H1 (cell line): ENCODE measurements at regions not wholly inside any gene's neighbourhood (a gene's known extent, or its start where the extent isn't known, plus 50 kb on each side); places are given as distances from the start of the nearest gene placed in this dataset.

Experiments used
- CTCF ChIA-PET: fragments of 300-600 bp; sonication (Branson Sonifier 250); formaldehyde crosslinking; loops from one replicate; lab custom pipeline; 2021; ENCODE audit not compliant: partially characterized antibody; lab: Charles Lee
- POLR2A ChIA-PET: fragments of 300-600 bp; sonication (Branson Sonifier 250); formaldehyde crosslinking; loops from one replicate; lab custom pipeline; 2021; ENCODE audit warnings: inconsistent platforms; ENCODE audit not compliant: partially characterized antibody; lab: Charles Lee
- DNase-seq, 2 experiments: peaks; one replicate each; pipeline versions ENCODE4 v3.0.0 to v3.0.0-alpha.2; 2010 to 2022; ENCODE audit warnings: low spot score in 2 of 2, low read depth in 1 of 2, mixed read lengths in 1 of 2
- FAIRE-seq: peaks from 2 replicates; lab custom pipeline; 2011; peaks lifted over from hg19 to GRCh38; lab: Jason Lieb, UNC
- H2AFZ ChIP-seq: 2 replicates; pipeline ENCODE4 v1.8.1; 2012; ENCODE audit warnings: low read length, inconsistent platforms
- H2AK5ac ChIP-seq: 2 replicates; pipeline ENCODE4 v1.6.1; 2013; ENCODE audit warnings: low read depth, low read length
- H2BK120ac ChIP-seq: replicated peaks from 2 replicates; pipeline ENCODE3; 2013; ENCODE audit warnings: low read depth, low read length, inconsistent platforms
- H2BK12ac ChIP-seq: 2 replicates; pipeline ENCODE4 v1.6.1; 2013; ENCODE audit warnings: low read depth, low read length
- H2BK15ac ChIP-seq: 2 replicates; pipeline ENCODE4 v1.6.1; 2013; ENCODE audit warnings: low read length
- H2BK20ac ChIP-seq: 2 replicates; pipeline ENCODE4 v1.6.1; 2013; ENCODE audit warnings: low read length
- H2BK5ac ChIP-seq: 2 replicates; pipeline ENCODE4 v1.6.1; 2013; ENCODE audit warnings: low read depth, low read length
- H3K14ac ChIP-seq: 2 replicates; pipeline ENCODE4 v1.6.1; 2013; ENCODE audit warnings: inconsistent platforms; ENCODE audit not compliant: insufficient read length
- H3K18ac ChIP-seq: 2 replicates; pipeline ENCODE4 v1.6.1; 2013; ENCODE audit warnings: low read length; ENCODE audit errors: extremely low read depth
- H3K23ac ChIP-seq: 2 replicates; pipeline ENCODE4 v1.6.1; 2013; ENCODE audit warnings: inconsistent platforms; ENCODE audit not compliant: insufficient read length
- H3K23me2 ChIP-seq: 2 replicates; pipeline ENCODE4 v1.6.1; 2013; ENCODE audit warnings: low read depth, low read length
- H3K27ac ChIP-seq: 2 replicates; pipeline ENCODE4 v1.6.1; 2011; ENCODE audit warnings: low read depth, low read length, inconsistent platforms
- H3K27me3 ChIP-seq, 4 experiments: replicated peaks in 1 of 4; 1 replicate in 1 of 4; 2 replicates in 3 of 4; pipeline versions ENCODE4 v1.6.1 to v1.8.1; 2011 to 2013; ENCODE audit warnings: low read length in 3 of 4, mild to moderate bottlenecking in 3 of 4, inconsistent platforms in 2 of 4, mixed read lengths in 2 of 4, moderate library complexity in 1 of 4; ENCODE audit not compliant: control insufficient read depth in 3 of 4, insufficient read depth in 3 of 4; ENCODE audit errors: extremely low read depth in 1 of 4
- H3K36me3 ChIP-seq, 4 experiments: 2 replicates each; pipeline versions ENCODE4 v1.6.1 to v1.8.1; 2011 to 2013; ENCODE audit warnings: mild to moderate bottlenecking in 4 of 4, low read length in 3 of 4, moderate library complexity in 2 of 4, control low read depth in 1 of 4, inconsistent platforms in 1 of 4; ENCODE audit not compliant: insufficient read depth in 4 of 4, control insufficient read depth in 2 of 4
- H3K4ac ChIP-seq: replicated peaks from 2 replicates; pipeline ENCODE3; 2013; ENCODE audit warnings: low read length, low read depth, mixed read lengths, inconsistent platforms; ENCODE audit not compliant: insufficient read length
- H3K4me1 ChIP-seq, 4 experiments: replicated peaks in 1 of 4; 1 replicate in 1 of 4; 2 replicates in 3 of 4; pipeline versions ENCODE4 v1.6.1 to v1.8.1; 2011 to 2013; ENCODE audit warnings: low read length in 3 of 4, inconsistent platforms in 2 of 4, mixed read lengths in 1 of 4; ENCODE audit not compliant: insufficient read depth in 4 of 4, control insufficient read depth in 3 of 4
- H3K4me2 ChIP-seq, 2 experiments: 2 replicates each; pipeline versions ENCODE4 v1.6.1 to v1.8.1; 2011 to 2013; ENCODE audit warnings: low read depth in 2 of 2, low read length in 2 of 2, control low read depth in 1 of 2, inconsistent platforms in 1 of 2, mild to moderate bottlenecking in 1 of 2; ENCODE audit not compliant: insufficient read depth in 1 of 2
- H3K4me3 ChIP-seq, 4 experiments: fragments of 200-600, 300-600 bp in 1 of 4; sonication (generic), shearing (Covaris generic), sonication (Bioruptor Twin) in 1 of 4; 2 replicates each; pipeline versions ENCODE4 v1.5.1 to v1.8.1; 2011 to 2016; ENCODE audit warnings: low read length in 4 of 4, low read depth in 3 of 4, control low read depth in 2 of 4, inconsistent platforms in 2 of 4, mild to moderate bottlenecking in 2 of 4, mixed read lengths in 1 of 4, moderate library complexity in 1 of 4; ENCODE audit not compliant: insufficient read depth in 2 of 4; ENCODE audit errors: extremely low read depth in 1 of 4
- H3K56ac ChIP-seq: replicated peaks from 2 replicates; pipeline ENCODE3; 2013; ENCODE audit warnings: low read depth, mild to moderate bottlenecking, mixed read lengths, low read length, inconsistent platforms; ENCODE audit not compliant: insufficient read length
- H3K79me1 ChIP-seq: 2 replicates; pipeline ENCODE4 v1.6.1; 2013; ENCODE audit warnings: low read depth, low read length, control low read depth
- H3K79me2 ChIP-seq, 2 experiments: 2 replicates each; pipeline versions ENCODE4 v1.6.1 to v1.8.1; 2012 to 2013; ENCODE audit warnings: low read length in 2 of 2, mild to moderate bottlenecking in 2 of 2, inconsistent platforms in 1 of 2; ENCODE audit not compliant: insufficient read depth in 2 of 2, control insufficient read depth in 1 of 2
- H3K9ac ChIP-seq, 4 experiments: replicated peaks in 1 of 4; 1 replicate in 1 of 4; 2 replicates in 3 of 4; pipeline versions ENCODE4 v1.6.1 to v1.8.1; 2011 to 2013; ENCODE audit warnings: low read depth in 3 of 4, low read length in 3 of 4, control low read depth in 2 of 4, mild to moderate bottlenecking in 2 of 4, moderate library complexity in 2 of 4, inconsistent platforms in 1 of 4; ENCODE audit errors: extremely low read depth in 1 of 4
- H3K9me3 ChIP-seq, 2 experiments: 2 replicates each; pipeline versions ENCODE4 v1.6.1 to v1.8.1; 2012 to 2013; ENCODE audit warnings: mild to moderate bottlenecking in 2 of 2, moderate library complexity in 2 of 2, control low read depth in 1 of 2, inconsistent platforms in 1 of 2, low read depth in 1 of 2, low read length in 1 of 2, mixed read lengths in 1 of 2; ENCODE audit not compliant: insufficient read depth in 2 of 2
- H4K20me1 ChIP-seq, 2 experiments: replicated peaks in 1 of 2; 2 replicates each; pipeline versions ENCODE3 to v1.8.1; 2011 to 2013; ENCODE audit warnings: inconsistent platforms in 2 of 2, low read length in 2 of 2, mild to moderate bottlenecking in 1 of 2; ENCODE audit not compliant: insufficient read depth in 2 of 2, control insufficient read depth in 1 of 2
- H4K5ac ChIP-seq: 2 replicates; pipeline ENCODE4 v1.6.1; 2013; ENCODE audit warnings: low read length, low read depth, mixed read lengths, inconsistent platforms; ENCODE audit not compliant: insufficient read length
- H4K8ac ChIP-seq: 2 replicates; pipeline ENCODE4 v1.8.0; 2013; ENCODE audit warnings: mild to moderate bottlenecking, moderate library complexity, low read length, inconsistent platforms; ENCODE audit not compliant: insufficient read depth; ENCODE audit errors: extremely low read depth
- H4K91ac ChIP-seq: replicated peaks from 2 replicates; pipeline ENCODE3; 2013; ENCODE audit warnings: low read length, mixed read lengths, inconsistent platforms; ENCODE audit not compliant: insufficient read length
- CBX5 ChIP-seq: fragments of 300-800, 300-1000 bp; sonication (generic); IDR thresholded peaks from 2 replicates; pipeline ENCODE4 v1.7.1; 2016; ENCODE audit warnings: antibody characterized with exemption, low read length, low read depth
- FOSL1 ChIP-seq: IDR thresholded peaks from 2 replicates; pipeline ENCODE4 v1.6.1; 2011; ENCODE audit warnings: mild to moderate bottlenecking, low read depth, low read length, moderate library complexity; ENCODE audit not compliant: insufficient read depth
- HDAC2 ChIP-seq, 2 experiments: fragments of 300-600 bp in 1 of 2; sonication (generic) in 1 of 2; IDR thresholded peaks; 2 replicates each; pipeline ENCODE4 v1.6.1; 2011 to 2012; ENCODE audit warnings: low read depth in 2 of 2, low read length in 2 of 2, mild to moderate bottlenecking in 2 of 2, moderate library complexity in 2 of 2, borderline replicate concordance in 1 of 2, inconsistent platforms in 1 of 2
- RNF2 ChIP-seq: fragments of 200-900, 300-1000 bp; sonication (generic); IDR thresholded peaks from 2 replicates; pipeline ENCODE4 v1.7.1; 2016; ENCODE audit warnings: borderline replicate concordance, low read depth, mild to moderate bottlenecking, antibody characterized with exemption, low read length; ENCODE audit not compliant: poor library complexity, severe bottlenecking; ENCODE audit errors: missing control alignments
- SAP30 ChIP-seq: fragments of 300-600 bp; sonication (generic); IDR thresholded peaks from 2 replicates; pipeline ENCODE4 v1.7.1; 2012; ENCODE audit warnings: low read length, moderate library complexity, mild to moderate bottlenecking, inconsistent platforms; ENCODE audit not compliant: insufficient read depth, insufficient replicate concordance
- SP4 ChIP-seq: IDR thresholded peaks from 2 replicates; pipeline ENCODE4 v1.6.1; 2012; ENCODE audit warnings: low read length, inconsistent platforms
- TAF1 ChIP-seq: IDR thresholded peaks from 2 replicates; pipeline ENCODE4 v1.6.1; 2011; ENCODE audit warnings: mild to moderate bottlenecking, low read depth, low read length
- WGBS, 2 experiments: shearing (Covaris generic) in 1 of 2; methylation state at CpG; one replicate each; pipeline versions ENCODE4 v1.1.6 to v1.1.7; 2013 to 2015; ENCODE audit warnings: low lambda C conversion rate in 2 of 2, mixed read lengths in 2 of 2, inconsistent platforms in 1 of 2, low coverage in 1 of 2, missing lambda C conversion rate in 1 of 2; ENCODE audit not compliant: insufficient replicate concordance in 2 of 2, insufficient coverage in 1 of 2, insufficient read length in 1 of 2; ENCODE audit errors: extremely low coverage in 1 of 2, missing lambda C conversion rate in 1 of 2; 5-methylcytosine and 5-hydroxymethylcytosine counted together
- TF ChIP-seq, protein P1 (sequence below): IDR thresholded peaks from 2 replicates; pipeline ENCODE4 v1.6.1; 2012; ENCODE audit warnings: low read length, inconsistent platforms

DNA sequence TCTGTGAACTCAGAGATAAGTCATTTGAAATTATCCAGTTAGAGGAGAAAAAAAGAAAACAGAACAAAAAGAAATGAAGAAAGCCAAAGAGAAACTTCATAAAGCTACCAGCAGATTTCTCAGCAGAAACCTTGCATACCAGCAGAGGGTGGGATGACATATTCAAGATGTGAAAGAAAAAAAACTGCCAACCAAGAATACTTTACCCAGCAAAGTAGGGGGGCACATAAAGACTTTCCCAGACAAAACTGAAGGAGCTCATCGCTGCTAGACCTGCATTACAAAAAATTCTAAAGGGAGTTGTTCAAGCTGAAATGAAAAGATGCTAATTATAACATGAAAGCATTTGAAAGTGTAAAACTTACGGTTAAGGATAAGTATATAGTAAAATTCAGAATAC, 246.3 kb downstream of the FNDC1 start:
- Histone ChIP-seq H3K4me1 (no peaks in the 10 kb centered on the region), H3K36me3 (no peaks in the 10 kb centered on the region), H2BK12ac (no peak overlapping the region), H3K56ac (no peak overlapping the region), H2AFZ (no peak overlapping the region), H3K23ac (no peak overlapping the region), H3K4me2 (no peak overlapping the region), H2BK120ac (no peak overlapping the region), H3K4me3 (no peak overlapping the region), H3K79me2 (no peaks in the 10 kb centered on the region), H3K27me3 (no peaks in the 10 kb centered on the region), H3K23me2 (no peaks in the 10 kb centered on the region), H3K14ac (no peak overlapping the region), H4K91ac (no peak overlapping the region), H3K18ac (no peak overlapping the region), H4K5ac (no peak overlapping the region), H3K9me3 (peaks cover 78 to 83% of the 10 kb centered on the region in 2 experiments), H3K9ac (no peak overlapping the region), H2BK20ac (no peak overlapping the region), H3K79me1 (no peaks in the 10 kb centered on the region), H2BK15ac (no peak overlapping the region), H4K20me1 (no peaks in the 10 kb centered on the region), H3K27ac (no peak overlapping the region), H4K8ac (no peak overlapping the region), H2BK5ac (no peak overlapping the region), H3K4ac (no peak overlapping the region), H2AK5ac (no peak overlapping the region)
- TF ChIP-seq, protein P1, sequence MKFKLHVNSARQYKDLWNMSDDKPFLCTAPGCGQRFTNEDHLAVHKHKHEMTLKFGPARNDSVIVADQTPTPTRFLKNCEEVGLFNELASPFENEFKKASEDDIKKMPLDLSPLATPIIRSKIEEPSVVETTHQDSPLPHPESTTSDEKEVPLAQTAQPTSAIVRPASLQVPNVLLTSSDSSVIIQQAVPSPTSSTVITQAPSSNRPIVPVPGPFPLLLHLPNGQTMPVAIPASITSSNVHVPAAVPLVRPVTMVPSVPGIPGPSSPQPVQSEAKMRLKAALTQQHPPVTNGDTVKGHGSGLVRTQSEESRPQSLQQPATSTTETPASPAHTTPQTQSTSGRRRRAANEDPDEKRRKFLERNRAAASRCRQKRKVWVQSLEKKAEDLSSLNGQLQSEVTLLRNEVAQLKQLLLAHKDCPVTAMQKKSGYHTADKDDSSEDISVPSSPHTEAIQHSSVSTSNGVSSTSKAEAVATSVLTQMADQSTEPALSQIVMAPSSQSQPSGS, result no peak
- TF ChIP-seq RNF2 (no peak), SAP30 (no peak), CBX5 (no peak), SP4 (no peak), FOSL1 (no peak), TAF1 (no peak), HDAC2 (IDR thresholded peaks at IDR 0.05; ENCODE audit: borderline replicate concordance in 1 of 2, low read depth in 2 of 2, low read length in 2 of 2) (no peak)
- WGBS, 2 experiments, result 57% methylated on average over 2 of the region's 2 CpGs; no CpG with 5 or more reads in 1 of the 2 experiments
- ChIA-PET CTCF (interaction anchor here (1.5 kb wide), 1 partner anchor 242 kb away, joined by 3 read pairs; no protein-coding TSS in a partner anchor), POLR2A (no interaction called here)
- no peak for FAIRE-seq
- DNase-seq, result no peak
